Cardiac fibroblast (primary cell): ENCODE measurements at regions not wholly inside any gene's neighbourhood (a gene's known extent, or its start where the extent isn't known, plus 50 kb on each side); places are given as distances from the start of the nearest gene placed in this dataset.

Experiments used
- DNase-seq, 2 donors: peaks; one replicate each; pipeline versions ENCODE4 v3.0.0 to v3.0.0-alpha.2; 2010; ENCODE audit warnings: low read depth in 2 of 2
- H3K4me3 ChIP-seq, 2 donors: replicated peaks in 1 of 2; 1 replicate in 1 of 2; 2 replicates in 1 of 2; pipeline ENCODE4 v1.5.1; 2011; ENCODE audit warnings: low read depth in 2 of 2, low read length in 2 of 2, mild to moderate bottlenecking in 2 of 2, moderate library complexity in 1 of 2
- CTCF ChIP-seq: IDR thresholded peaks from one replicate; pipeline ENCODE4 v1.5.1; 2011; ENCODE audit warnings: low read depth, mild to moderate bottlenecking, low read length, inconsistent platforms

- no peak for TF ChIP-seq CTCF
- H3K4me3 ChIP-seq, result no peak overlapping the region
- no peak for DNase-seq
Observed at GRCh38 chr3:22353126-22353525, 602.1 kb upstream of the ZNF385D start.

DNA sequence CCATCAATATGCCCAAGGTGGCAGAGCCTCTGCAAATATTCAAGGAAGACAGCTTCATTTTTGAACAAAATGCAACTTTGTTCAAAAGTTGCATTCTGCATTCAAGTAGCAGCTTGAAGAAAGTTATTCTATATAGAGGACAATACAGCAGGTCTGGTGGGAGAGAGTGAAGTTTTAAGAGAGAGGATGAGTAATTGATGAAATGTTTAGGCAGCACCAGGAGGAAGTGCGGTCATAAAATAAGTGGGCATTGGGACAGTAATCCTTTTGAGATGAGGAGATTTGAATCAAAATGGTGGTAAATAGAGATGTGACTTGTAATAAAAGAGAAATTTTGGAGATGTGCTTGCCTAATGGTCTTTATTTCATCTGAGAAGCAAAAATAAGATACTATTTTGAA is 607.3 kb upstream of the ZNF385D start:
- no peak overlapping the region for H3K4me3 ChIP-seq
- TF ChIP-seq CTCF, result no peak
- DNase-seq, result no peak

DNA sequence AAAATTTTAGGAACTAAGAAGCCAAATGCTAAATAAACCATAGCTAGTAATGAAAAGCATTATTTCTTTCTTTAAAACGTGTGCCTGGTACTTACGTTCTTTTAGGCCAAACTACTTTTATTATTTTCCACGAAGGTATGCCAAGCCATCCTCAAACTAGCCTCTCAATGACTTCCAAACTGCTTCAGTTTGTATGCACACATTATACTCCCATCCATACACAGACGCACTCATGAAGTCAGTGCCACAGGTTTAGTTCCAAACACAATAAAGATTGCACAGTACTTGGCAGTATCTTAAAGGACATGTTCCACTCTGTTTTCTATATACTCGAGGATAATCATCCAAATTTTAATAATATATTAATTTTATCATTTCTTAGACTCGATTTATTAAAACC is 609.2 kb upstream of the ZNF385D start:
- H3K4me3 ChIP-seq, result no peak overlapping the region
- no peak for DNase-seq
- no peak for TF ChIP-seq CTCF

GRCh38 chr3:22360970-22361369 is 610.0 kb upstream of the ZNF385D start:
- peak; percentile 47 to 69 for DNase-seq
- no peak overlapping the region for H3K4me3 ChIP-seq
- TF ChIP-seq CTCF, result no peak

- DNase-seq, result peak; percentile 4 to 39
- no peak for TF ChIP-seq CTCF
- H3K4me3 ChIP-seq, result no peak overlapping the region
Observed at GRCh38 chr3:22361521-22361920, 610.5 kb upstream of the ZNF385D start.

DNA sequence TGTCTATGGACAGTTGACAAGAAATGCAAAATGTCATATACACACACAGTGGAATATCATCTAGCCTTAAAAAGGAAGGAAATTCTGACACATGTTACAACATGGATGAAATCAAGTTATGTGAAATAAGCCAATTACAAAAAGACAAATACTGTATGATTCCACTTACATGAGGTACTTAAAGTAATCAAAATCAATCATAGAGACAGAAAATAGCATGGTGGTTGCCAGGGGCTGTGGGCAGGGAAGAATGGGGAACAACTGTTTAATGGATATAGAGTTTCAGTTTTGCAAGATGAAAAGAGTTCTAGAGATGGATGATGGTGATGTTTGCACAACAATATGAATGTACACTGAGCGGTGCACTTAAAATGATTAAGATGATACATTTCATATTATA is 613.8 kb upstream of the ZNF385D start:
- no peak overlapping the region for H3K4me3 ChIP-seq
- DNase-seq, result no peak
- no peak for TF ChIP-seq CTCF

- H3K4me3 ChIP-seq, result no peak overlapping the region
- no peak for DNase-seq
- no peak for TF ChIP-seq CTCF
Observed at GRCh38 chr3:22366781-22367180, 615.8 kb upstream of the ZNF385D start.
